Natural killer cell (primary cell): ENCODE measurements at regions not wholly inside any gene's neighbourhood (a gene's known extent, or its start where the extent isn't known, plus 50 kb on each side); places are given as distances from the start of the nearest gene placed in this dataset.
"Not testable (repeated sequence)": the region's sequence is repeated elsewhere in the genome, so short reads cannot be mapped to it uniquely, and the experiment has no call there.

Experiments used
- ATAC-seq, 3 donors: fragments of 150-1000 bp in 2 of 3; fragments of 200-7000 bp in 1 of 3; cut with Tn5 transposase; 1 replicate in 1 of 3; 2 replicates in 2 of 3; pipeline ENCODE4 v1.10.0; 2021; ENCODE audit warnings: mild to moderate bottlenecking in 2 of 3, moderate library complexity in 2 of 3
- DNase-seq, 2 donors: peaks; one replicate each; pipeline versions ENCODE4 v3.0.0 to v3.0.0-alpha.2; 2013 to 2021; ENCODE audit warnings: mixed read lengths in 1 of 2
- H3K27ac ChIP-seq: one replicate; pipeline ENCODE4 v1.5.1; 2013; ENCODE audit warnings: mild to moderate bottlenecking, low read length
- H3K27me3 ChIP-seq: one replicate; pipeline ENCODE4 v1.6.1; 2013; ENCODE audit warnings: low read length; ENCODE audit not compliant: control insufficient read depth, insufficient read depth
- H3K36me3 ChIP-seq: one replicate; pipeline ENCODE4 v1.6.1; 2013; ENCODE audit warnings: low read length; ENCODE audit not compliant: control insufficient read depth, insufficient read depth
- H3K4me1 ChIP-seq: one replicate; pipeline ENCODE4 v1.6.1; 2013; ENCODE audit warnings: low read length; ENCODE audit not compliant: control insufficient read depth, insufficient read depth
- H3K4me3 ChIP-seq: one replicate; pipeline ENCODE4 v1.5.1; 2013; ENCODE audit warnings: low read length
- H3K9me3 ChIP-seq: one replicate; pipeline ENCODE4 v1.6.1; 2013; ENCODE audit warnings: low read length; ENCODE audit not compliant: control insufficient read depth, insufficient read depth
- H3K27ac Mint-ChIP-seq, 2 donors: one replicate each; pipeline ENCODE4 v1.8.0; 2022; ENCODE audit warnings: mild to moderate bottlenecking in 2 of 2, mixed read lengths in 2 of 2, moderate library complexity in 1 of 2
- H3K27me3 Mint-ChIP-seq, 2 donors: one replicate each; pipeline ENCODE4 v1.8.0; 2022; ENCODE audit warnings: low read depth in 2 of 2, mixed read lengths in 2 of 2
- H3K36me3 Mint-ChIP-seq: one replicate; pipeline ENCODE4 v1.8.0; 2022; ENCODE audit warnings: mixed read lengths
- H3K4me1 Mint-ChIP-seq, 2 donors: one replicate each; pipeline ENCODE4 v1.8.0; 2022; ENCODE audit warnings: mixed read lengths in 2 of 2
- H3K4me3 Mint-ChIP-seq: one replicate; pipeline ENCODE4 v1.8.0; 2022; ENCODE audit warnings: mild to moderate bottlenecking, moderate library complexity, mixed read lengths
- H3K9me3 Mint-ChIP-seq, 2 donors: one replicate each; pipeline ENCODE4 v1.8.0; 2022; ENCODE audit warnings: mixed read lengths in 2 of 2
- CTCF ChIP-seq: fragments of 200-600 bp; IDR thresholded peaks from one replicate; pipeline ENCODE4 v1.8.0; 2022; ENCODE audit warnings: antibody characterized with exemption
- WGBS: methylation state at CpG from one replicate; pipeline ENCODE4 v1.1.7; 2013; ENCODE audit warnings: missing lambda C conversion rate; ENCODE audit not compliant: insufficient coverage; 5-methylcytosine and 5-hydroxymethylcytosine counted together
- intact Hi-C: fragments of 100-400 bp; cut with micrococcal nuclease; formaldehyde crosslinking; loops from one replicate; pipeline ENCODE4 v1.14.2; 2022

- Histone ChIP-seq H3K4me1 (no peaks in the 10 kb centered on the region), H3K9me3 (no peaks in the 10 kb centered on the region), H3K27me3 (no peaks in the 10 kb centered on the region), H3K27ac (no peak overlapping the region), H3K36me3 (no peaks in the 10 kb centered on the region), H3K4me3 (no peak overlapping the region)
- H3K9me3 Mint-ChIP-seq: no peaks in the 10 kb centered on the region
- WGBS: 73% methylated on average over 3 of the region's 3 CpGs
- peaks cover 0 to 5% of the 10 kb centered on the region in 2 donors for H3K27me3 Mint-ChIP-seq
- intact Hi-C loops: no loop called here
- DNase-seq: no peak
- ATAC-seq: no peak
- no peaks in the 10 kb centered on the region for H3K36me3 Mint-ChIP-seq
- no peak for TF ChIP-seq CTCF
- H3K4me3 Mint-ChIP-seq: no peak overlapping the region
- H3K27ac Mint-ChIP-seq: no peak overlapping the region
- H3K4me1 Mint-ChIP-seq: no peaks in the 10 kb centered on the region
Measured at GRCh38 chr4:174402470-174403176, 118.9 kb downstream of the CEP44 start.

GRCh38 chr4:174401471-174402130, 117.9 kb downstream of the CEP44 start:
- no peaks in the 10 kb centered on the region for H3K9me3 ChIP-seq
- H3K9me3 Mint-ChIP-seq: no peaks in the 10 kb centered on the region
- no peaks in the 10 kb centered on the region for H3K36me3 ChIP-seq
- intact Hi-C loops: no loop called here
- no peaks in the 10 kb centered on the region for H3K36me3 Mint-ChIP-seq
- peaks cover 0 to 5% of the 10 kb centered on the region in 2 donors for H3K27me3 Mint-ChIP-seq
- H3K4me3 ChIP-seq: no peak overlapping the region
- WGBS: 92% methylated on average over 8 of the region's 11 CpGs
- no peak overlapping the region for H3K27ac Mint-ChIP-seq
- no peak for TF ChIP-seq CTCF
- H3K27ac ChIP-seq: no peak overlapping the region
- H3K4me3 Mint-ChIP-seq: no peak overlapping the region
- H3K27me3 ChIP-seq: no peaks in the 10 kb centered on the region
- no peaks in the 10 kb centered on the region for H3K4me1 Mint-ChIP-seq
- H3K4me1 ChIP-seq: no peaks in the 10 kb centered on the region
- ATAC-seq (no peak), DNase-seq (no peak)

- H3K9me3 ChIP-seq, H3K4me3 ChIP-seq, H3K9me3 Mint-ChIP-seq, H3K4me1 ChIP-seq, H3K27me3 ChIP-seq, DNase-seq, H3K4me3 Mint-ChIP-seq, ATAC-seq, H3K27me3 Mint-ChIP-seq, H3K36me3 ChIP-seq, H3K27ac Mint-ChIP-seq, H3K4me1 Mint-ChIP-seq, H3K36me3 Mint-ChIP-seq, intact Hi-C loops, H3K27ac ChIP-seq: not testable (repeated sequence)
- 84% methylated on average over 5 of the region's 8 CpGs for WGBS
Measured at GRCh38 chr4:174400603-174401302, 117.0 kb downstream of the CEP44 start.

DNA sequence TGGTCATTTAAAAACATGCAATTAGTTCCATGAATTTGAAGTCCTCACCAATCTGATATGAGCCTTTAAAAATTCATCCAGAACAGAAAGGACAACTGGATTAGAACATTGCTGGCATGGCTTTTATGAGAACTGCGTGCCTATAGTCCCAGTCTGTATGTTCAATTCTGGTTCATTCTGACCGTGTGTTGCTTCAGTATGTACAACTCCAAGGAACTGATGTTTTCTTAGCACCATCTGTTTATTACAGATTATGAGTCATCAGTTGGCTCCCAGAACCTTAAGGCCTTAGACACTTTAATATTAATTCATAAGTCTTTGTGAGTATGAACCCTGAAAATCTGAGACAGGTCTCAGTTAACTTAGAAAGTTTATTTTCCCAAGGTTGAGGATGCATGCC, 115.0 kb downstream of the CEP44 start:
- no peaks in the 10 kb centered on the region for H3K4me1 Mint-ChIP-seq
- H3K4me3 ChIP-seq: no peak overlapping the region
- no peaks in the 10 kb centered on the region for H3K9me3 Mint-ChIP-seq
- no peaks in the 10 kb centered on the region for H3K27me3 ChIP-seq
- intact Hi-C loops: no loop called here
- no peaks in the 10 kb centered on the region for H3K9me3 ChIP-seq
- no peaks in the 10 kb centered on the region for H3K36me3 Mint-ChIP-seq
- H3K36me3 ChIP-seq: no peaks in the 10 kb centered on the region
- no peak for TF ChIP-seq CTCF
- ATAC-seq: no peak
- no peak for DNase-seq
- 92% methylated on average over 2 of the region's 2 CpGs for WGBS
- H3K27ac Mint-ChIP-seq: no peak overlapping the region
- H3K27me3 Mint-ChIP-seq: peaks cover 6 to 20% of the 10 kb centered on the region in 2 donors
- H3K4me3 Mint-ChIP-seq: no peak overlapping the region
- no peaks in the 10 kb centered on the region for H3K4me1 ChIP-seq
- no peak overlapping the region for H3K27ac ChIP-seq
